CD14-positive monocyte (primary cell): ENCODE measurements at regions not wholly inside any gene's neighbourhood (a gene's known extent, or its start where the extent isn't known, plus 50 kb on each side); places are given as distances from the start of the nearest gene placed in this dataset.

ENCODE experiments used
- DNase-seq, 3 donors: peaks; one replicate each; pipeline ENCODE4 v3.0.0-alpha.2; 2011 to 2022
- H2AFZ ChIP-seq: 2 replicates; pipeline ENCODE4 v1.6.0; 2012; ENCODE audit warnings: mild to moderate bottlenecking, low read depth, low read length, inconsistent platforms; ENCODE audit not compliant: insufficient read depth, poor library complexity, severe bottlenecking
- H3K27ac ChIP-seq, 2 donors: 1 replicate in 1 of 2; 2 replicates in 1 of 2; pipeline ENCODE4 v1.5.1; 2012 to 2013; ENCODE audit warnings: low read length in 2 of 2, control low read depth in 1 of 2, inconsistent platforms in 1 of 2, low read depth in 1 of 2, mild to moderate bottlenecking in 1 of 2
- H3K27me3 ChIP-seq, 2 donors: one replicate each; pipeline versions ENCODE4 v1.6.0 to v1.6.1; 2011 to 2013; ENCODE audit warnings: low read length in 2 of 2; ENCODE audit not compliant: control insufficient read depth in 2 of 2, insufficient read depth in 2 of 2
- H3K36me3 ChIP-seq, 2 donors: replicated peaks in 1 of 2; 1 replicate in 1 of 2; 2 replicates in 1 of 2; pipeline versions ENCODE4 v1.5.1 to v1.6.1; 2012 to 2013; ENCODE audit warnings: low read length in 2 of 2, control low read depth in 1 of 2, inconsistent platforms in 1 of 2, mild to moderate bottlenecking in 1 of 2; ENCODE audit not compliant: insufficient read depth in 2 of 2, control insufficient read depth in 1 of 2
- H3K4me1 ChIP-seq, 2 donors: 1 replicate in 1 of 2; 2 replicates in 1 of 2; pipeline versions ENCODE4 v1.5.1 to v1.6.1; 2012 to 2013; ENCODE audit warnings: low read length in 2 of 2, control low read depth in 1 of 2, inconsistent platforms in 1 of 2, mild to moderate bottlenecking in 1 of 2, moderate library complexity in 1 of 2; ENCODE audit not compliant: insufficient read depth in 2 of 2, control insufficient read depth in 1 of 2
- H3K4me2 ChIP-seq: replicated peaks from 2 replicates; pipeline ENCODE3; 2012; ENCODE audit warnings: low read length, moderate library complexity, mild to moderate bottlenecking; ENCODE audit not compliant: poor library complexity, severe bottlenecking; ENCODE audit errors: extremely low read depth
- H3K4me3 ChIP-seq, 3 experiments: fragments of 200-600 bp in 1 of 3; sonication (generic) in 1 of 3; replicated peaks in 1 of 3; 1 replicate in 2 of 3; 2 replicates in 1 of 3; pipeline ENCODE4 v1.5.1; 2011 to 2013; ENCODE audit warnings: low read length in 3 of 3, mild to moderate bottlenecking in 3 of 3, control low read depth in 2 of 3, low read depth in 2 of 3, inconsistent platforms in 1 of 3, moderate library complexity in 1 of 3
- H3K79me2 ChIP-seq: 2 replicates; pipeline ENCODE4 v1.6.0; 2012; ENCODE audit warnings: mild to moderate bottlenecking, control low read depth, inconsistent platforms, low read length, moderate library complexity; ENCODE audit not compliant: insufficient read depth
- H3K9ac ChIP-seq: 2 replicates; pipeline ENCODE4 v1.6.0; 2017; ENCODE audit warnings: low read length, mild to moderate bottlenecking; ENCODE audit not compliant: insufficient read depth, poor library complexity, severe bottlenecking
- H3K9me3 ChIP-seq, 2 donors: replicated peaks in 1 of 2; 1 replicate in 1 of 2; 2 replicates in 1 of 2; pipeline versions ENCODE4 v1.5.1 to v1.6.1; 2012 to 2013; ENCODE audit warnings: low read length in 2 of 2, control low read depth in 1 of 2; ENCODE audit not compliant: control insufficient read depth in 1 of 2, insufficient read depth in 1 of 2
- H4K20me1 ChIP-seq: 2 replicates; pipeline ENCODE4 v1.6.0; 2012; ENCODE audit warnings: mild to moderate bottlenecking, low read length, control low read depth, moderate library complexity; ENCODE audit not compliant: insufficient read depth
- H3K27ac Mint-ChIP-seq, 7 donors: one replicate each; pipeline ENCODE4 v1.8.0; 2020; ENCODE audit warnings: mild to moderate bottlenecking in 7 of 7, mixed read lengths in 7 of 7, moderate library complexity in 6 of 7, inconsistent platforms in 2 of 7
- H3K27me3 Mint-ChIP-seq, 3 donors: one replicate each; pipeline ENCODE4 v1.8.0; 2021 to 2022; ENCODE audit warnings: low read depth in 3 of 3, mild to moderate bottlenecking in 3 of 3, mixed read lengths in 3 of 3, moderate library complexity in 3 of 3, inconsistent platforms in 1 of 3
- H3K36me3 Mint-ChIP-seq, 2 donors: one replicate each; pipeline ENCODE4 v1.8.0; 2020; ENCODE audit warnings: mixed read lengths in 2 of 2, inconsistent platforms in 1 of 2, mild to moderate bottlenecking in 1 of 2
- H3K4me1 Mint-ChIP-seq: one replicate; pipeline ENCODE4 v1.8.0; 2020; ENCODE audit warnings: mild to moderate bottlenecking, mixed read lengths
- H3K4me3 Mint-ChIP-seq, 2 donors: one replicate each; pipeline ENCODE4 v1.8.0; 2020; ENCODE audit warnings: mild to moderate bottlenecking in 2 of 2, mixed read lengths in 2 of 2, moderate library complexity in 1 of 2
- H3K9me3 Mint-ChIP-seq, 7 donors: one replicate each; pipeline ENCODE4 v1.8.0; 2020 to 2022; ENCODE audit warnings: mixed read lengths in 7 of 7, mild to moderate bottlenecking in 6 of 7, moderate library complexity in 6 of 7, inconsistent platforms in 2 of 7
- WGBS: methylation state at CpG from one replicate; pipeline ENCODE4 v1.1.5; 2013; ENCODE audit warnings: missing lambda C conversion rate; ENCODE audit not compliant: insufficient coverage; 5-methylcytosine and 5-hydroxymethylcytosine counted together
- intact Hi-C, 2 donors: fragments of 100-400 bp; cut with micrococcal nuclease; formaldehyde crosslinking; loops; one replicate each; pipeline versions ENCODE4 v1.15.0 to v1.15.1; 2023
- TF ChIP-seq, protein P1 (sequence below): fragments of 200-600 bp; IDR thresholded peaks from one replicate; pipeline ENCODE4 v1.8.0; 2022; ENCODE audit warnings: antibody characterized with exemption, mild to moderate bottlenecking

DNA sequence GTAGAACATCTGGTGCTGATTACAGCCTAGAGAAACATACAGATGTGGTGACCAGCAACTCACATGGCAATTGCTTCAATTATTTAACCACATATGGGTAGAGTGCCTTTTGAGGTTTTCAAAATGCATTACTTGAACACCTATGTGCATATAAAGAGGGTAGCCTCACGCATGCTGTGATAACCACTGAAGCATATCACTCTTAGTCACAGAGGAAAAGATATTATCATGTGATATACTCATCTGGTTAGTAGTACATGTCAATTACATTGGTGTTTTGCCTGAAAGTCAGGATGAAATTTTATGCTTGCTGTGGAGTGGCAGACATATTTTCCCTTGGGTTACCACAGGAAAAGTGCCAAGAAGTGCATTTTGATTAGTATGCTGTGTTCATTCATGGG, 459.3 kb upstream of the AGTR1 start:
- Histone ChIP-seq H3K4me1 (no peaks in the 10 kb centered on the region), H4K20me1 (no peaks in the 10 kb centered on the region), H3K9me3 (peaks cover 0 to 5% of the 10 kb centered on the region in 2 donors), H3K9ac (no peak overlapping the region), H3K79me2 (no peaks in the 10 kb centered on the region), H2AFZ (no peak overlapping the region), H3K27me3 (no peaks in the 10 kb centered on the region), H3K4me3 (no peak overlapping the region), H3K36me3 (no peaks in the 10 kb centered on the region), H3K4me2 (no peak overlapping the region), H3K27ac (no peak overlapping the region)
- Mint-ChIP-seq H3K27ac (no peak overlapping the region), H3K4me3 (no peak overlapping the region), H3K9me3 (peaks cover 0 to 12% (median 4%) of the 10 kb centered on the region in 7 donors), H3K27me3 (peaks cover 0 to 3% (median 0%) of the 10 kb centered on the region in 3 donors), H3K4me1 (no peaks in the 10 kb centered on the region), H3K36me3 (no peaks in the 10 kb centered on the region)
- WGBS = no CpG with 5 or more reads among the region's 1 CpG
- TF ChIP-seq, protein P1, sequence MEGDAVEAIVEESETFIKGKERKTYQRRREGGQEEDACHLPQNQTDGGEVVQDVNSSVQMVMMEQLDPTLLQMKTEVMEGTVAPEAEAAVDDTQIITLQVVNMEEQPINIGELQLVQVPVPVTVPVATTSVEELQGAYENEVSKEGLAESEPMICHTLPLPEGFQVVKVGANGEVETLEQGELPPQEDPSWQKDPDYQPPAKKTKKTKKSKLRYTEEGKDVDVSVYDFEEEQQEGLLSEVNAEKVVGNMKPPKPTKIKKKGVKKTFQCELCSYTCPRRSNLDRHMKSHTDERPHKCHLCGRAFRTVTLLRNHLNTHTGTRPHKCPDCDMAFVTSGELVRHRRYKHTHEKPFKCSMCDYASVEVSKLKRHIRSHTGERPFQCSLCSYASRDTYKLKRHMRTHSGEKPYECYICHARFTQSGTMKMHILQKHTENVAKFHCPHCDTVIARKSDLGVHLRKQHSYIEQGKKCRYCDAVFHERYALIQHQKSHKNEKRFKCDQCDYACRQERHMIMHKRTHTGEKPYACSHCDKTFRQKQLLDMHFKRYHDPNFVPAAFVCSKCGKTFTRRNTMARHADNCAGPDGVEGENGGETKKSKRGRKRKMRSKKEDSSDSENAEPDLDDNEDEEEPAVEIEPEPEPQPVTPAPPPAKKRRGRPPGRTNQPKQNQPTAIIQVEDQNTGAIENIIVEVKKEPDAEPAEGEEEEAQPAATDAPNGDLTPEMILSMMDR = no peak
- no peak for DNase-seq
- intact Hi-C loops = no loop called here

- Histone ChIP-seq H3K27ac (no peak overlapping the region), H3K27me3 (no peaks in the 10 kb centered on the region), H2AFZ (no peak overlapping the region), H3K9me3 (peaks cover 0 to 5% of the 10 kb centered on the region in 2 donors), H3K4me2 (no peak overlapping the region), H4K20me1 (no peaks in the 10 kb centered on the region), H3K4me3 (no peak overlapping the region), H3K79me2 (no peaks in the 10 kb centered on the region), H3K4me1 (no peaks in the 10 kb centered on the region), H3K36me3 (no peaks in the 10 kb centered on the region), H3K9ac (no peak overlapping the region)
- Mint-ChIP-seq H3K27me3 (no peaks in the 10 kb centered on the region), H3K27ac (no peak overlapping the region), H3K9me3 (peaks cover 0 to 12% (median 4%) of the 10 kb centered on the region in 7 donors), H3K36me3 (no peaks in the 10 kb centered on the region), H3K4me3 (no peak overlapping the region), H3K4me1 (no peaks in the 10 kb centered on the region)
- no peak for DNase-seq
- intact Hi-C loops = no loop called here
- no CpG with 5 or more reads among the region's 3 CpGs for WGBS
- TF ChIP-seq, protein P1 = no peak
Observed at GRCh38 chr3:148240351-148240750, 457.4 kb upstream of the AGTR1 start.
